ENCODE measurements at regions not wholly inside any gene's neighbourhood (a gene's known extent, or its start where the extent isn't known, plus 50 kb on each side); places are given as distances from the start of the nearest gene placed in this dataset.
A peak's percentile ranks its signal among the peaks of the same experiment; 100 is the strongest.

DNA sequence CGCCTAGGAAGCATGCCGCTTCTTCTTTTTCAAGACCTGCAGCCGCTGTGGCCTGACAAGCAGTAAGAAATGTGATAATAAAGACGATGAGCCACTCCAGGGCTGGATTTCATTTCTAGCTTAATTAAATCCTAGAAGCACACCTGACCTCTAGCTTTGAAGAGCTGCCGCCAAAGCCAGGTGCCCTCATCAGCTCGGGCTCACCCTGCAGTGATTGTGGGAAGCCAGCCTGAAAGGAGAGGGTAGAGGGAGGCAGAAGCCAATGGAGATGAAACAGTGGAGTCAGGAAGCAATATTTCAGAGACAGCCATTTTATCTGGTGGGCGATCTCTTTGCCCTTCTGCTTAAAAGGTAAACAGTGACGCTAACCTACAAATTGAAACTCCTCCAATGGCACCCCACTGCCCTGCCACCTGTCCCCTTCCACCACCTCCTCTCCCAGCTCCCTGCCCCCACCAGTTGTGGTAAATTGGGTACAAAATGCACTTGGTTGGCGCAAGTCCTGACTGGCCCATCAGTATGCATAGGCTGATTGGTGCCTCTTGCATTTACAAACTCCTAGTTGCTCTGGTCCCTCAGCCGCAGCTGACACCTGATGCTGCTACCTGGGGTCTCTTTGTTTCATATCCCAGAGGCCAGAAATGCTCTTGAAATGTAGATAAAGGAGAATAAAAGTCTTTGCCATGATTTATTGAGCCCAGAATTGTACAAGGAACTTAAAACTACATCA lies 385.3 kb downstream of the PDCD6IP start:
- TF ChIP-seq ZNF114 (CRISPR knock-in tag; IDR thresholded peaks at IDR 0.05): no peak
- TF ChIP-seq EZH2phosphoT487 (IDR thresholded peaks at IDR 0.05; ENCODE audit: unreplicated experiment): no peak
- TF ChIP-seq, protein P1, sequence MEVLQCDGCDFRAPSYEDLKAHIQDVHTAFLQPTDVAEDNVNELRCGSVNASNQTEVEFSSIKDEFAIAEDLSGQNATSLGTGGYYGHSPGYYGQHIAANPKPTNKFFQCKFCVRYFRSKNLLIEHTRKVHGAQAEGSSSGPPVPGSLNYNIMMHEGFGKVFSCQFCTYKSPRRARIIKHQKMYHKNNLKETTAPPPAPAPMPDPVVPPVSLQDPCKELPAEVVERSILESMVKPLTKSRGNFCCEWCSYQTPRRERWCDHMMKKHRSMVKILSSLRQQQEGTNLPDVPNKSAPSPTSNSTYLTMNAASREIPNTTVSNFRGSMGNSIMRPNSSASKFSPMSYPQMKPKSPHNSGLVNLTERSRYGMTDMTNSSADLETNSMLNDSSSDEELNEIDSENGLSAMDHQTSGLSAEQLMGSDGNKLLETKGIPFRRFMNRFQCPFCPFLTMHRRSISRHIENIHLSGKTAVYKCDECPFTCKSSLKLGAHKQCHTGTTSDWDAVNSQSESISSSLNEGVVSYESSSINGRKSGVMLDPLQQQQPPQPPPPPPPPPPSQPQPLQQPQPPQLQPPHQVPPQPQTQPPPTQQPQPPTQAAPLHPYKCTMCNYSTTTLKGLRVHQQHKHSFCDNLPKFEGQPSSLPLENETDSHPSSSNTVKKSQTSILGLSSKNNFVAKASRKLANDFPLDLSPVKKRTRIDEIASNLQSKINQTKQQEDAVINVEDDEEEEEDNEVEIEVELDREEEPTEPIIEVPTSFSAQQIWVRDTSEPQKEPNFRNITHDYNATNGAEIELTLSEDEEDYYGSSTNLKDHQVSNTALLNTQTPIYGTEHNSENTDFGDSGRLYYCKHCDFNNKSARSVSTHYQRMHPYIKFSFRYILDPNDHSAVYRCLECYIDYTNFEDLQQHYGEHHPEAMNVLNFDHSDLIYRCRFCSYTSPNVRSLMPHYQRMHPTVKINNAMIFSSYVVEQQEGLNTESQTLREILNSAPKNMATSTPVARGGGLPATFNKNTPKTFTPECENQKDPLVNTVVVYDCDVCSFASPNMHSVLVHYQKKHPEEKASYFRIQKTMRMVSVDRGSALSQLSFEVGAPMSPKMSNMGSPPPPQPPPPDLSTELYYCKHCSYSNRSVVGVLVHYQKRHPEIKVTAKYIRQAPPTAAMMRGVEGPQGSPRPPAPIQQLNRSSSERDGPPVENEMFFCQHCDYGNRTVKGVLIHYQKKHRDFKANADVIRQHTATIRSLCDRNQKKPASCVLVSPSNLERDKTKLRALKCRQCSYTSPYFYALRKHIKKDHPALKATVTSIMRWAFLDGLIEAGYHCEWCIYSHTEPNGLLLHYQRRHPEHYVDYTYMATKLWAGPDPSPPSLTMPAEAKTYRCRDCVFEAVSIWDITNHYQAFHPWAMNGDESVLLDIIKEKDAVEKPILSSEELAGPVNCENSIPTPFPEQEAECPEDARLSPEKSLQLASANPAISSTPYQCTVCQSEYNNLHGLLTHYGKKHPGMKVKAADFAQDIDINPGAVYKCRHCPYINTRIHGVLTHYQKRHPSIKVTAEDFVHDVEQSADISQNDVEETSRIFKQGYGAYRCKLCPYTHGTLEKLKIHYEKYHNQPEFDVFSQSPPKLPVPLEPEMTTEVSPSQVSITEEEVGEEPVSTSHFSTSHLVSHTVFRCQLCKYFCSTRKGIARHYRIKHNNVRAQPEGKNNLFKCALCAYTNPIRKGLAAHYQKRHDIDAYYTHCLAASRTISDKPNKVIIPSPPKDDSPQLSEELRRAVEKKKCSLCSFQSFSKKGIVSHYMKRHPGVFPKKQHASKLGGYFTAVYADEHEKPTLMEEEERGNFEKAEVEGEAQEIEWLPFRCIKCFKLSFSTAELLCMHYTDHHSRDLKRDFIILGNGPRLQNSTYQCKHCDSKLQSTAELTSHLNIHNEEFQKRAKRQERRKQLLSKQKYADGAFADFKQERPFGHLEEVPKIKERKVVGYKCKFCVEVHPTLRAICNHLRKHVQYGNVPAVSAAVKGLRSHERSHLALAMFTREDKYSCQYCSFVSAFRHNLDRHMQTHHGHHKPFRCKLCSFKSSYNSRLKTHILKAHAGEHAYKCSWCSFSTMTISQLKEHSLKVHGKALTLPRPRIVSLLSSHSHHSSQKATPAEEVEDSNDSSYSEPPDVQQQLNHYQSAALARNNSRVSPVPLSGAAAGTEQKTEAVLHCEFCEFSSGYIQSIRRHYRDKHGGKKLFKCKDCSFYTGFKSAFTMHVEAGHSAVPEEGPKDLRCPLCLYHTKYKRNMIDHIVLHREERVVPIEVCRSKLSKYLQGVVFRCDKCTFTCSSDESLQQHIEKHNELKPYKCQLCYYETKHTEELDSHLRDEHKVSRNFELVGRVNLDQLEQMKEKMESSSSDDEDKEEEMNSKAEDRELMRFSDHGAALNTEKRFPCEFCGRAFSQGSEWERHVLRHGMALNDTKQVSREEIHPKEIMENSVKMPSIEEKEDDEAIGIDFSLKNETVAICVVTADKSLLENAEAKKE (CRISPR knock-in tag; IDR thresholded peaks at IDR 0.05): no peak
- TF ChIP-seq EZH2 (IDR thresholded peaks at IDR 0.05; ENCODE audit: low read depth, unreplicated experiment): no peak
- no peak for TF ChIP-seq POLR2AphosphoS5 (IDR thresholded peaks at IDR 0.05; ENCODE audit: low read depth)
- TF ChIP-seq, protein P2, sequence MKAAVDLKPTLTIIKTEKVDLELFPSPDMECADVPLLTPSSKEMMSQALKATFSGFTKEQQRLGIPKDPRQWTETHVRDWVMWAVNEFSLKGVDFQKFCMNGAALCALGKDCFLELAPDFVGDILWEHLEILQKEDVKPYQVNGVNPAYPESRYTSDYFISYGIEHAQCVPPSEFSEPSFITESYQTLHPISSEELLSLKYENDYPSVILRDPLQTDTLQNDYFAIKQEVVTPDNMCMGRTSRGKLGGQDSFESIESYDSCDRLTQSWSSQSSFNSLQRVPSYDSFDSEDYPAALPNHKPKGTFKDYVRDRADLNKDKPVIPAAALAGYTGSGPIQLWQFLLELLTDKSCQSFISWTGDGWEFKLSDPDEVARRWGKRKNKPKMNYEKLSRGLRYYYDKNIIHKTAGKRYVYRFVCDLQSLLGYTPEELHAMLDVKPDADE (IDR thresholded peaks at IDR 0.05): no peak
- TF ChIP-seq NANOG (IDR thresholded peaks at IDR 0.05; ENCODE audit: borderline replicate concordance): no peak
- no peak for TF ChIP-seq CREB1 (CRISPR knock-in tag; IDR thresholded peaks at IDR 0.05; ENCODE audit: low read depth)
- TF ChIP-seq, protein P3, sequence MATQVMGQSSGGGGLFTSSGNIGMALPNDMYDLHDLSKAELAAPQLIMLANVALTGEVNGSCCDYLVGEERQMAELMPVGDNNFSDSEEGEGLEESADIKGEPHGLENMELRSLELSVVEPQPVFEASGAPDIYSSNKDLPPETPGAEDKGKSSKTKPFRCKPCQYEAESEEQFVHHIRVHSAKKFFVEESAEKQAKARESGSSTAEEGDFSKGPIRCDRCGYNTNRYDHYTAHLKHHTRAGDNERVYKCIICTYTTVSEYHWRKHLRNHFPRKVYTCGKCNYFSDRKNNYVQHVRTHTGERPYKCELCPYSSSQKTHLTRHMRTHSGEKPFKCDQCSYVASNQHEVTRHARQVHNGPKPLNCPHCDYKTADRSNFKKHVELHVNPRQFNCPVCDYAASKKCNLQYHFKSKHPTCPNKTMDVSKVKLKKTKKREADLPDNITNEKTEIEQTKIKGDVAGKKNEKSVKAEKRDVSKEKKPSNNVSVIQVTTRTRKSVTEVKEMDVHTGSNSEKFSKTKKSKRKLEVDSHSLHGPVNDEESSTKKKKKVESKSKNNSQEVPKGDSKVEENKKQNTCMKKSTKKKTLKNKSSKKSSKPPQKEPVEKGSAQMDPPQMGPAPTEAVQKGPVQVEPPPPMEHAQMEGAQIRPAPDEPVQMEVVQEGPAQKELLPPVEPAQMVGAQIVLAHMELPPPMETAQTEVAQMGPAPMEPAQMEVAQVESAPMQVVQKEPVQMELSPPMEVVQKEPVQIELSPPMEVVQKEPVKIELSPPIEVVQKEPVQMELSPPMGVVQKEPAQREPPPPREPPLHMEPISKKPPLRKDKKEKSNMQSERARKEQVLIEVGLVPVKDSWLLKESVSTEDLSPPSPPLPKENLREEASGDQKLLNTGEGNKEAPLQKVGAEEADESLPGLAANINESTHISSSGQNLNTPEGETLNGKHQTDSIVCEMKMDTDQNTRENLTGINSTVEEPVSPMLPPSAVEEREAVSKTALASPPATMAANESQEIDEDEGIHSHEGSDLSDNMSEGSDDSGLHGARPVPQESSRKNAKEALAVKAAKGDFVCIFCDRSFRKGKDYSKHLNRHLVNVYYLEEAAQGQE (IDR thresholded peaks at IDR 0.05; ENCODE audit: unreplicated experiment): no peak
- no peak for TF ChIP-seq STAT1 (IDR thresholded peaks at IDR 0.05; ENCODE audit: unreplicated experiment)
- TF ChIP-seq, protein P4, sequence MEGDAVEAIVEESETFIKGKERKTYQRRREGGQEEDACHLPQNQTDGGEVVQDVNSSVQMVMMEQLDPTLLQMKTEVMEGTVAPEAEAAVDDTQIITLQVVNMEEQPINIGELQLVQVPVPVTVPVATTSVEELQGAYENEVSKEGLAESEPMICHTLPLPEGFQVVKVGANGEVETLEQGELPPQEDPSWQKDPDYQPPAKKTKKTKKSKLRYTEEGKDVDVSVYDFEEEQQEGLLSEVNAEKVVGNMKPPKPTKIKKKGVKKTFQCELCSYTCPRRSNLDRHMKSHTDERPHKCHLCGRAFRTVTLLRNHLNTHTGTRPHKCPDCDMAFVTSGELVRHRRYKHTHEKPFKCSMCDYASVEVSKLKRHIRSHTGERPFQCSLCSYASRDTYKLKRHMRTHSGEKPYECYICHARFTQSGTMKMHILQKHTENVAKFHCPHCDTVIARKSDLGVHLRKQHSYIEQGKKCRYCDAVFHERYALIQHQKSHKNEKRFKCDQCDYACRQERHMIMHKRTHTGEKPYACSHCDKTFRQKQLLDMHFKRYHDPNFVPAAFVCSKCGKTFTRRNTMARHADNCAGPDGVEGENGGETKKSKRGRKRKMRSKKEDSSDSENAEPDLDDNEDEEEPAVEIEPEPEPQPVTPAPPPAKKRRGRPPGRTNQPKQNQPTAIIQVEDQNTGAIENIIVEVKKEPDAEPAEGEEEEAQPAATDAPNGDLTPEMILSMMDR (conservative IDR thresholded peaks at IDR 0.05; ENCODE audit: low read depth in 2 of 2): no peak
- TF ChIP-seq JUNB (IDR thresholded peaks at IDR 0.05; ENCODE audit: unreplicated experiment): no peak
- TF ChIP-seq ZNF331 (CRISPR knock-in tag; IDR thresholded peaks at IDR 0.05; ENCODE audit: low read depth): no peak
- ATAC-seq: peak; percentile 71

More for the DNA sequence above, 385.3 kb downstream of the PDCD6IP start:
- Histone ChIP-seq H3K4me1 (ENCODE audit: insufficient read depth) (peaks cover 10% of the 10 kb centered on the region; the same call in 1 of the 2 replicates), H3K9me2 (ENCODE audit: insufficient read depth) (peaks cover 4% of the 10 kb centered on the region; the same call in 1 of the 2 replicates), H3K27ac (ENCODE audit: low read depth) (no peak overlapping the region), H3K36me3 (ENCODE audit: insufficient read depth) (no peaks in the 10 kb centered on the region), H3K79me2 (replicated peaks; ENCODE audit: insufficient read depth) (no peaks in the 10 kb centered on the region), H3K27me3 (ENCODE audit: insufficient read depth) (no peaks in the 10 kb centered on the region), H3K4me2 (no peak overlapping the region), H3K4me3 (no peak overlapping the region), H2AFZ (peak overlapping the region; percentile 67), H3F3A (replicated peaks; ENCODE audit: low read depth) (no peaks in the 10 kb centered on the region), H4K20me1 (replicated peaks; ENCODE audit: insufficient read depth) (no peaks in the 10 kb centered on the region; the same call in 1 of the 2 replicates)
- no peak for DNase-seq (ENCODE audit: low spot score)
- Mint-ChIP-seq H3K27me3 (ENCODE audit: insufficient read depth, low read depth, poor library complexity) (no peaks in the 10 kb centered on the region), H3K9me3 (no peaks in the 10 kb centered on the region), H3K27ac (no peak overlapping the region), H3K36me3 (ENCODE audit: low read depth) (no peaks in the 10 kb centered on the region), H3K4me3 (no peak overlapping the region), H3K4me1 (peaks cover 17% of the 10 kb centered on the region)

Measured in GM23338 (cell line).